Central memory CD8-positive, alpha-beta T cell (primary cell): ENCODE measurements at regions not wholly inside any gene's neighbourhood (a gene's known extent, or its start where the extent isn't known, plus 50 kb on each side); places are given as distances from the start of the nearest gene placed in this dataset.

Experiments used
- ATAC-seq: fragments of 150-1000 bp; cut with Tn5 transposase; replicated peaks from 2 replicates; pipeline ENCODE4 v1.10.0; 2022; ENCODE audit warnings: mild to moderate bottlenecking, moderate FRiP score, moderate number of reproducible peaks; ENCODE audit not compliant: poor library complexity, severe bottlenecking; ENCODE audit errors: extremely low read depth
- DNase-seq, 2 donors: peaks; one replicate each; pipeline ENCODE4 v3.0.0; 2021; ENCODE audit warnings: low spot score in 2 of 2
- H3K27ac Mint-ChIP-seq: one replicate; pipeline ENCODE4 v1.8.0; 2022; ENCODE audit warnings: low read depth, mild to moderate bottlenecking, moderate library complexity, mixed read lengths
- H3K27me3 Mint-ChIP-seq: one replicate; pipeline ENCODE4 v1.8.0; 2022; ENCODE audit warnings: mixed read lengths
- H3K36me3 Mint-ChIP-seq: one replicate; pipeline ENCODE4 v1.8.0; 2022; ENCODE audit warnings: mild to moderate bottlenecking, moderate library complexity, mixed read lengths; ENCODE audit not compliant: insufficient read depth
- H3K4me1 Mint-ChIP-seq: one replicate; pipeline ENCODE4 v1.8.0; 2022; ENCODE audit warnings: mixed read lengths
- H3K4me3 Mint-ChIP-seq: one replicate; pipeline ENCODE4 v1.8.0; 2022; ENCODE audit warnings: mild to moderate bottlenecking, moderate library complexity, mixed read lengths
- H3K9me3 Mint-ChIP-seq: one replicate; pipeline ENCODE4 v1.8.0; 2022; ENCODE audit warnings: mixed read lengths

DNA sequence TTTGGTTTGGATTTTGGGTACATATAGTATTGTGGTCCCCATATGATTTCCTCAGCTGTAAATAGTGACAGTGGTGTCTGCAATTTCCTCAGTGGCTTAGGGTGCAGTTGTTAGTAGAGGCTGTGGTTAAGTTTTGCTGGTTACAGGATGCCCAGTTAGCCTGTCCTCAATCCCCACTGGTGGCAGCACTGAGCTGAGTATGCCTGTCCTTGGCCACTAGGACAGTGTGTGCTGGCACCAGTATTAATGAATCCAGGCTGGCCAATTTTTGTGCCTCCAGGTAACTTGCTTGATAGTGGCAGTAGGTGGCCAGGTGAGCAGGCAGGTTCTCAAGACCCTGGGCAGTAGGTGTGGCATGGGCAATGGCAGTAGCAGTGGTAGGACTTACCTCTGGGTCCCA, 973.1 kb downstream of the TMEM182 start:
- DNase-seq (no peak), ATAC-seq (no peak)
- H3K36me3 Mint-ChIP-seq, result no peaks in the 10 kb centered on the region
- peaks cover 47% of the 10 kb centered on the region for H3K9me3 Mint-ChIP-seq
- no peaks in the 10 kb centered on the region for H3K27me3 Mint-ChIP-seq
- no peak overlapping the region for H3K27ac Mint-ChIP-seq
- no peaks in the 10 kb centered on the region for H3K4me1 Mint-ChIP-seq
- H3K4me3 Mint-ChIP-seq, result no peak overlapping the region

DNA sequence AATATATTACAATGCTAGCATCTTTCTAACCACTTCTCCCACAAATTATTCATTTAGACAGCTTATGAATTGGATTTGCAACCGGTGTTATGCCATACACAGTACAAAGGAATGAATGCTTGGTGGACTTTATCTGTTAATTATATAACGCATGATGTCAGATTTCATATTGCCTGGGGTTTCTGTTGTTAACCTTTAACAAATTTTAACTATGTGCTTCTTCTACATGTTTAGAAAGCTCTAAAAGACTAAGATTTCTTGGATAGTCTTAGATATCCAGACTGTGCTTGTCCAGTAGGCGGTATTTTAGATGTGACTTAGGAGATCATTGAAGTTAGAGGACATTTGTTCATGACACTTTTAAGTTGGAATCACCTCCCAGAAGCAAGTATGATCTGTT, 976.3 kb downstream of the TMEM182 start:
- Mint-ChIP-seq H3K36me3 (no peaks in the 10 kb centered on the region), H3K4me1 (no peaks in the 10 kb centered on the region), H3K4me3 (no peak overlapping the region), H3K27me3 (no peaks in the 10 kb centered on the region), H3K27ac (no peak overlapping the region), H3K9me3 (peaks cover 27% of the 10 kb centered on the region)
- ATAC-seq (no peak), DNase-seq (no peak)

DNA sequence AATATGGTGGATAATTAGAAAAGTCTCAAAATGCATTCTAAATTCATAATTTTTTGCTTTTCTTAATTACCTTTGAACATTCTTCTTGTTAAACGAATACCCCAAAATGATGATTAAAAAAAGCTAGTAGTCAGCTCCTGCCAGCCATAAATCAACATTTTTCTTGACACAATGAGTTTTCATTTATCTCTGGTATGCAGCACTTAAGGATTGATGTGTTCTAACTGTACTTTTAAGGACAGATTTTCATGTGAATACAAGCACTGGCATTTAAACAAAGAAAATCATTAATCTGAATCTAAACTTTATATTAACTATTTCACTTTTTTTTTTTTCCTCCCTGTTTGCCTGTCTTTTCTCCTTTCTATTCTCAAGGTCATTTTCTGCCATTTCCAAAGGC, 976.8 kb downstream of the TMEM182 start:
- peaks cover 24% of the 10 kb centered on the region for H3K9me3 Mint-ChIP-seq
- H3K4me1 Mint-ChIP-seq, result no peaks in the 10 kb centered on the region
- H3K36me3 Mint-ChIP-seq, result no peaks in the 10 kb centered on the region
- no peak for ATAC-seq
- H3K27ac Mint-ChIP-seq, result no peak overlapping the region
- no peaks in the 10 kb centered on the region for H3K27me3 Mint-ChIP-seq
- H3K4me3 Mint-ChIP-seq, result no peak overlapping the region
- no peak for DNase-seq

DNA sequence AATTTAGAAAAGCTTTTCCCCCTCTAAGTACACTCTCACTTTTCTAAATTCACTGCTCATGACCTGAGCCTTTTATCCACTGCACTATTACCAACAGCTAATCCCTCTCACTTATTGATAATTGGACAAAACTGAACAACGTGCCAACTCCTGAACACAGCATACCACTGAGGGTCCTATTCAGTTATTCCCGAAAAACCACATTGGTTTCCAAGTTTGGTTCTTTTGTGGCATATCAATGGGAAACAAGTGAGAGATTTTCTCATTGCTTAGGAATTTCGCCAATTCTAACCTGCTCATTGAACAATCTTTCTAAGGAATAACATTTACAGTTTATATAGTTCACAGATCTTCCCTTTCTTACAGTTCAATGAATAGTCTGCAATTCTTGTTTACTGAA, 977.4 kb downstream of the TMEM182 start:
- no peaks in the 10 kb centered on the region for H3K27me3 Mint-ChIP-seq
- no peak overlapping the region for H3K27ac Mint-ChIP-seq
- H3K4me1 Mint-ChIP-seq, result no peaks in the 10 kb centered on the region
- H3K4me3 Mint-ChIP-seq, result no peak overlapping the region
- ATAC-seq, result no peak
- H3K9me3 Mint-ChIP-seq, result peaks cover 20% of the 10 kb centered on the region
- H3K36me3 Mint-ChIP-seq, result no peaks in the 10 kb centered on the region
- no peak for DNase-seq

DNA sequence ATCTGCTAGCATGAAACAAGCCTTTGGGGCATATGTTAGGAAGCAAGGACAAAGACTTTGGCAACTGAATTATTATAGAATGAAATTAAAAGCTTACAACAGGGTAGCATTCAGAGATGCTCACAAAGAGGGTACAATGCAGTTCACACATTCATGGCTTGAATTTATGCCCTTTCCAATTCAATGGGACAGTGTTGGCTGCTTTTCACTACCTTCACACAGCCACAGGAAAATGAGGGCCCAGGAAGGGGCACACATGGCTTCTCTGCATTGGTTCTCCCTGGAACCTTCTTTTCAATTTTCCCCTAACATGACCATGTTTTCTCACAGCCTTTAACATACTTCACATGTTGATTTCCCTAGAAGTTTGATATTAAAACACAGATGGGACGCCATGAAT, 978.1 kb downstream of the TMEM182 start:
- Mint-ChIP-seq H3K27ac (no peak overlapping the region), H3K4me3 (no peak overlapping the region), H3K36me3 (no peaks in the 10 kb centered on the region), H3K4me1 (no peaks in the 10 kb centered on the region), H3K9me3 (peaks cover 12% of the 10 kb centered on the region), H3K27me3 (no peaks in the 10 kb centered on the region)
- no peak for ATAC-seq
- DNase-seq, result no peak

DNA sequence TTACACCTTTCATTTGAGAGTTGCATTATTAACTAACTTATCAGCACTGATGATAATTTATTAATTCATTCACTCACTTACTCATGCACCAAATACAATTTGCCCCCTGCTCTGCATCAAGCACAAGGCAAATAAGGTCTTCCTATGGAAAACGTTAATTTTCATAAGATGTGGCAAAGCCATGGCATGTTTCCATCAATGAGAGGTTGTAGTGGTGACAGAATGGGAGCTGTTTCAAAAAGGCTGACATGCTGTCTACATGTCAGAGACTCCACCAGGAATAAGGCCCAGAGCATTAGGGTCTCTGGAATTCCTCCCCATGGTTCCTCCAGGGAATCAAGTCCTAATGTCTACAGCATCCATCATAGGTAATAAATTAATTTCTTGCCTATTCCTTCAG, 978.8 kb downstream of the TMEM182 start:
- Mint-ChIP-seq H3K4me1 (no peaks in the 10 kb centered on the region), H3K4me3 (no peak overlapping the region), H3K27ac (no peak overlapping the region), H3K27me3 (no peaks in the 10 kb centered on the region), H3K36me3 (no peaks in the 10 kb centered on the region), H3K9me3 (peaks cover 12% of the 10 kb centered on the region)
- ATAC-seq (no peak), DNase-seq (no peak)

DNA sequence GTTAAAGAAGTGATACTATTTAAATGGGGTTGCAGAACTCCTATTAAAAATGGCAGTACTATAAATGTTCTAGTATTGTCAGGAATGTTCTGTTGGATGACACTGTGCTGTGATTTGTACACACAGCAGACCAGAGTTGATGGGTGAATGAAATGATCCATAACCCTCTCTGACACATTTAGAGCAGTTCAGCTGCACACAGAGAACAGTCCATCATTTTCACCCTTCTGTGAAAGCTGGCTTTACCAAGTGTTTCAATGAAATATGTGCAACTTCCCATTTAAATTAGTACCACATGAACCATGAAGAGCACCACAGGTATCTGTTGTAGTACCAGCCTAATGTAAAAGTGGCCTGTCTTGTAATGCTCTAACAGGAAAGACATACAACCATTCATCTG, 981.4 kb downstream of the TMEM182 start:
- no peaks in the 10 kb centered on the region for H3K4me1 Mint-ChIP-seq
- peaks cover 12% of the 10 kb centered on the region for H3K9me3 Mint-ChIP-seq
- H3K27me3 Mint-ChIP-seq, result no peaks in the 10 kb centered on the region
- no peak overlapping the region for H3K27ac Mint-ChIP-seq
- DNase-seq, result no peak
- H3K36me3 Mint-ChIP-seq, result no peaks in the 10 kb centered on the region
- no peak overlapping the region for H3K4me3 Mint-ChIP-seq
- ATAC-seq, result no peak

DNA sequence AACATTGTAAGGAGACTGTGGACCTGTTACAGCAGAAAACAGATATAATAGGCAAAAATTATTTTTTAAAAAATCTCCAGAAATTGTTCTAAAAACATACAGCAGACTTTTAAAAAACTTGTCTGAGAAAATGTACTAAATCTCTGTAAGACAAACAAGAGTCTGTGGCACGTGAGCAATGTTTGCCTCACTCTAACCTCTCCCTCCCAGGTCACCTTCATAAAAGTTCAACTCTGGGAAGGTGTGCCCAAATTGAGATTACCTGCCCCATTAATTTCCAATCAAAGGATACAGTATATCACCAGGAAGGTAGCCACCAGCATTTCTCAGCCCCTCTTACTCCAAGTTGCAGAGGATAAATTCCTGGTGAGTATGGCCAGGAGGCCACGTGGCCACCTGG, 992.7 kb downstream of the TMEM182 start:
- H3K27ac Mint-ChIP-seq, result no peak overlapping the region
- peaks cover 34% of the 10 kb centered on the region for H3K9me3 Mint-ChIP-seq
- no peak overlapping the region for H3K4me3 Mint-ChIP-seq
- peaks cover 2% of the 10 kb centered on the region for H3K36me3 Mint-ChIP-seq
- H3K4me1 Mint-ChIP-seq, result no peaks in the 10 kb centered on the region
- no peaks in the 10 kb centered on the region for H3K27me3 Mint-ChIP-seq
- DNase-seq, result no peak
- no peak for ATAC-seq

DNA sequence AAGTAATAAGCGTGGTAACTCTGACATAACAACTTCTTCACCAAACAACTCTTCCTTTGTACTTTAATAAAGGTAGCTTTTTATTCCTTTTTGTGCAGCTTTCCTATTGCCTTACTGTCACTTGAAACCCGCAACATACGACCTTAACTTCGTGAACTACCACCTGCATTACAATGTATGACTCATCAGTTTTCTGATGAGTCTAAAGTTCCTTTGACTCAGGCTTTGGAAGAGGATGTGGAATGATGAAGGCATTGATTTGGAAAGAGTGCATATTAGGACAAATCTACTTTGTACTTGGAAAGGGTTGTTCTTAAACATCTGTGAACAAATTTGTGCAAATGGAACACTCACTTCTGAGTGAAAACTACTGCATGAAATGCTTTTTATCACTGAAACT, 1012.1 kb downstream of the TMEM182 start:
- no peak for DNase-seq

DNA sequence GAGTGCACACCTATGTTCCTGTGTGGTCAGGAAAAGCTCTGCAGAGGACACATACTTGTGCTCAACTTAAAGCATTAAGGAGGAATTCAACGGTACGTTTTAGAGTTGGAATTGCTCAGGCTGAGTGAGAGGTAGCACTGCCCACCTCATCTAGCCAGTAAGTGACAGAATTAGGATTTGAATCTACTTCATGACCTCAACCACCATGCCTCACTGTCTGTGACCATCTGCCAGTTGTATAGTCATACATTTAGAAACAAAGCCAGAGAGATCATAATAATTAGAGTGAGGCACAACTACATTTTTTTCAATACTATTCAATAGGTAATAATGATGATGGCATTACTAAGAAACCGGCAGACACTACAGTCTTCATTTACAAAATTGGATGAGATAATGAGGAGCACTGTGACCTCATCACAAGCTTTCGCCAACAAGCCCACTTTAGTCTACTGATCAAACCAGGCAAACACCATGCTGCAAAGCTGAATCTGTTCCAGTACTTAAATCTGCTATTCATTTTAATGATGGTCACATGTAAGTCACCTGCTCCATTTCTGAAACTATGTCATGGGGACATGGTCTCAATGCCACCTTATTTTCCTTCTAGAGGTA, 1018.4 kb downstream of the TMEM182 start:
- ATAC-seq, result no peak
- H3K27me3 Mint-ChIP-seq, result no peaks in the 10 kb centered on the region

More for the DNA sequence above, 1012.1 kb downstream of the TMEM182 start:
- H3K4me3 Mint-ChIP-seq, result no peak overlapping the region
- H3K9me3 Mint-ChIP-seq, result peaks cover 10% of the 10 kb centered on the region
- ATAC-seq, result no peak
- no peaks in the 10 kb centered on the region for H3K4me1 Mint-ChIP-seq
- H3K27ac Mint-ChIP-seq, result no peak overlapping the region
- H3K36me3 Mint-ChIP-seq, result no peaks in the 10 kb centered on the region
- no peaks in the 10 kb centered on the region for H3K27me3 Mint-ChIP-seq

DNA sequence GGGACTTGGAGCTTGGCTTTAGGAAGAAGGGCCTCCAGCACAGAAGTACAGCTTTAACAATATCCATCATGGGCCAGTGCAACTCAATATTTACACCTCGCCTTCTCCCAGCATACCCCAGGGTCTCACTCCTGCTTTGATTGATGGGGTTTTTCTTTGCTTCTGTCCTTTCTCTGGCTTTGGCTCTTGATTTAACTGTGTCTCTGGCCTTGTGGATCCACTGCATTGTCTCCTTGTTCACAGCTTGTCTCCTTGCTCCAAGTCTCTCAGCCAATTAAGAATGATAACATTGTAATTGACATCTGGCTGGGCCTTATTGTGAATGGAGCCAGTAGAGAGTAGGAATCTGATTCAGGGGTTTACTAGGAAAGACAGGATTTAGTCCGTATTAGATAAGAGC, 1019.5 kb downstream of the TMEM182 start:
- Mint-ChIP-seq H3K9me3 (peaks cover 16% of the 10 kb centered on the region), H3K36me3 (no peaks in the 10 kb centered on the region), H3K4me3 (no peak overlapping the region), H3K27me3 (no peaks in the 10 kb centered on the region), H3K4me1 (no peaks in the 10 kb centered on the region), H3K27ac (no peak overlapping the region)
- DNase-seq (no peak), ATAC-seq (no peak)

More for the DNA sequence above, 1018.4 kb downstream of the TMEM182 start:
- H3K9me3 Mint-ChIP-seq, result peaks cover 16% of the 10 kb centered on the region
- no peaks in the 10 kb centered on the region for H3K36me3 Mint-ChIP-seq
- no peaks in the 10 kb centered on the region for H3K4me1 Mint-ChIP-seq
- H3K4me3 Mint-ChIP-seq, result no peak overlapping the region
- no peak overlapping the region for H3K27ac Mint-ChIP-seq
- DNase-seq, result no peak

DNA sequence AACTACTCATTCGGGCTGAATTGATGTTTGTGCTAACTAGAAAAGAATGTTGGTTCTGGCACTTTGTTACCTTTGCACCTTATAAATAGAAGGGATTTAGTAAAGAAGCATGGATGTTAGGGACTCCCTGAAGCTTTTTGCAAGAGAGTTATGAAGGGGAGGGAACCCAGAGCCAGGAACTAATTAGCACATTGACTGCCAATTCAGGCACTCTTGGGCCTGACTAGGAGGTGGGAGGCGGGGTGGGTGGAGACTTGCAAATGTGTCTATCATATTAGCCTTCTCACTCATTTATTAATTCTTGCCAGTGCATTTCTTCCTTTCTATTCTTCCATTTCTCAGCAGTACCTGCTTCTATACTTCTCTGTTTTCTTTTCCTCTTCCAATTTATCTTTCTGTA, 1022.4 kb downstream of the TMEM182 start:
- no peaks in the 10 kb centered on the region for H3K4me1 Mint-ChIP-seq
- H3K36me3 Mint-ChIP-seq, result no peaks in the 10 kb centered on the region
- peaks cover 20% of the 10 kb centered on the region for H3K9me3 Mint-ChIP-seq
- DNase-seq (no peak), ATAC-seq (no peak)
- no peak overlapping the region for H3K27ac Mint-ChIP-seq
- no peaks in the 10 kb centered on the region for H3K27me3 Mint-ChIP-seq
- H3K4me3 Mint-ChIP-seq, result no peak overlapping the region

DNA sequence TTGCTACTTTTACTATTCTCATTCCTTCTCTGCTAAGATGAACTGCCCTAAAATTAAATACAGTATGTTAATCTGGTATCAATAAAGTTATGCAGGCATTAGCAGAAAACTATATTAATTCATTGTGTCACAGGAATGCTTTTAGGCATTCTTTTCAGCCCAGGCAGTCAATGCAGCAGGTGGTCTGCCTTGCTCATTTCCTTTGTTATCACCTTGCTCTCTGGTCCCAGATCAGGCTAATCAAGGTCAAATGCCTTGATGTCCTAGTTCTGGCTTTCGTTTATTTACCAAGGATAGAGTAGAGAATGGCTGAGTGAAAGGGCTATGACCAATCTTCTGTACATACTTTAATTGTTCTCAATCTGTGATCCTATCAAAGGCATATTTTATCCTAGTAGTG, 1023.6 kb downstream of the TMEM182 start:
- no peaks in the 10 kb centered on the region for H3K36me3 Mint-ChIP-seq
- H3K27ac Mint-ChIP-seq, result no peak overlapping the region
- no peak for DNase-seq
- no peaks in the 10 kb centered on the region for H3K4me1 Mint-ChIP-seq
- H3K27me3 Mint-ChIP-seq, result no peaks in the 10 kb centered on the region
- no peak for ATAC-seq
- peaks cover 20% of the 10 kb centered on the region for H3K9me3 Mint-ChIP-seq
- H3K4me3 Mint-ChIP-seq, result no peak overlapping the region

DNA sequence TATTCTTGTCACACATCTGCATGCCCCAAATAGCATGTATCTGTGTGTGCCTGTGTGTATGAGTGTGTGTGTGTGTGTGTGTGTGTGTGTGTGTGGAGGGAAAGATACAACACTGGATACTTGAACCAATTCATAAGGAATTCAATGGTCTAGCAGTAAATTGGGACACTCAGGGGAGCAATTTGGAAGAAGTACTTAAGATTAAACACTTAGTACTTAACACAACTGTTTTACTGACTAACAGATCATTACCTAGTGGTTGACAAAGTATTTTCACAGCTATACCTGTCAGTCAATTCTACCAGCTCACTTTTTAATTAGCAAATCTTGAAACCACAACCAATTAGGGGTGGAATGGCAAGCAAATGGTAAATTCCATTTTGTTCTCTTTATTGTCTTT, 1024.1 kb downstream of the TMEM182 start:
- no peak overlapping the region for H3K4me3 Mint-ChIP-seq
- no peaks in the 10 kb centered on the region for H3K4me1 Mint-ChIP-seq
- no peaks in the 10 kb centered on the region for H3K27me3 Mint-ChIP-seq
- H3K9me3 Mint-ChIP-seq, result peaks cover 25% of the 10 kb centered on the region
- no peak for ATAC-seq
- H3K36me3 Mint-ChIP-seq, result no peaks in the 10 kb centered on the region
- DNase-seq, result no peak
- H3K27ac Mint-ChIP-seq, result no peak overlapping the region
